ENCODE measurements at regions not wholly inside any gene's neighbourhood (a gene's known extent, or its start where the extent isn't known, plus 50 kb on each side); places are given as distances from the start of the nearest gene placed in this dataset.

- TF ChIP-seq ZBTB17 (CRISPR knock-in tag; IDR thresholded peaks at IDR 0.05), result no peak
- no peak for TF ChIP-seq RAD21 (CRISPR knock-in tag; conservative IDR thresholded peaks at IDR 0.05 in 1 of 2, IDR thresholded peaks at IDR 0.05 in 1 of 2)
- no peak for TF ChIP-seq TARDBP (IDR thresholded peaks at IDR 0.05)
- TF ChIP-seq CTBP1 (IDR thresholded peaks at IDR 0.05; ENCODE audit: borderline replicate concordance), result no peak
- TF ChIP-seq, protein P1, sequence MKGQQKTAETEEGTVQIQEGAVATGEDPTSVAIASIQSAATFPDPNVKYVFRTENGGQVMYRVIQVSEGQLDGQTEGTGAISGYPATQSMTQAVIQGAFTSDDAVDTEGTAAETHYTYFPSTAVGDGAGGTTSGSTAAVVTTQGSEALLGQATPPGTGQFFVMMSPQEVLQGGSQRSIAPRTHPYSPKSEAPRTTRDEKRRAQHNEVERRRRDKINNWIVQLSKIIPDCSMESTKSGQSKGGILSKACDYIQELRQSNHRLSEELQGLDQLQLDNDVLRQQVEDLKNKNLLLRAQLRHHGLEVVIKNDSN (CRISPR knock-in tag; IDR thresholded peaks at IDR 0.05), result no peak
- no peak for TF ChIP-seq KDM5B (IDR thresholded peaks at IDR 0.05; ENCODE audit: insufficient replicate concordance, low read depth, low read length)
- no peak for TF ChIP-seq SREBF2 (CRISPR knock-in tag; IDR thresholded peaks at IDR 0.05)
- TF ChIP-seq MAZ (CRISPR knock-in tag; conservative IDR thresholded peaks at IDR 0.05 in 1 of 2, IDR thresholded peaks at IDR 0.05 in 1 of 2), result no peak
- no peak for TF ChIP-seq YBX1 (IDR thresholded peaks at IDR 0.05)
- TF ChIP-seq POLR2AphosphoS2 (IDR thresholded peaks at IDR 0.05; ENCODE audit: low read length), result no peak
- TF ChIP-seq ARID2 (IDR thresholded peaks at IDR 0.05), result no peak
Observed at GRCh38 chr4:144409525-144409924, 236.4 kb upstream of the HHIP start.
